NCI-H82 (cell line): ENCODE measurements at regions not wholly inside any gene's neighbourhood (a gene's known extent, or its start where the extent isn't known, plus 50 kb on each side); places are given as distances from the start of the nearest gene placed in this dataset.

ENCODE experiments used
- DNase-seq: peaks from one replicate; lab custom pipeline; 2025; lab: John Stamatoyannopoulos, UW

DNA sequence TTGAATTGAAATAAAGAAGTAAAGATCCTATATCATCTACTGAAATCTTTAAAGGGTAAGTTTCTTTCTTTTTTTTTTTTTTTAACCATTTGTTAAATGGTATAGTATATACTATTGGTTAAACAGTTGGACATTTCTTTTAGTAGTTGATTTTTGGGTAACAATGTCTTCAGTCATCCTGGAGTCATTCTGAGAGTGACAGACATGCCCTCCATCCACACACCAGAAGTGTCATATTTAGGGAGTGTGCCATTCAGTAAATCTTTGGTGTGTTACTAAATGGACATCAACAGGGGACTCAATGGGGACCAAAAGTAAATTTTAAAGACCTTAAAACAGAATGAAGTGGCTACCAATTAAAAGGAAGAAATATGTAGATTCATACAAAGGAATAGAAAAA is 50.8 kb upstream of the SLC39A10 start:
- DNase-seq, result no peak

DNA sequence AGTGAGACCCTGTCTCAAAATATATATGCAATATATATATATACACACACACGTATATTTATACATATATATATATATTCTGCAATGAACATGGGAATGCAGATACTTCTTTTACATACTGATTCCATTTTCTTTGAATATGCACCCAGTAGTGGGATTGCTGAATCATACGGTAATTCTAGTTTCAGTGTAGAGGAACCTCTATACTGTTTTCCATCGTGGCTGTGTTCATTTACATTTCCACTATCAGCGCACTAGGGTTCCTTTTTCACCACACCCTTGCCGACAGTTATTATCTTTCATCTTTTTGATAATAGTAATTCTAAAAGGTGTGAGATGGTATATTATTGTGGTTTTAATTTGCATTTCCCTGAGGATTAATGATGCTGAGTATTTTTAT is 52.3 kb upstream of the SLC39A10 start:
- DNase-seq, result no peak

DNA sequence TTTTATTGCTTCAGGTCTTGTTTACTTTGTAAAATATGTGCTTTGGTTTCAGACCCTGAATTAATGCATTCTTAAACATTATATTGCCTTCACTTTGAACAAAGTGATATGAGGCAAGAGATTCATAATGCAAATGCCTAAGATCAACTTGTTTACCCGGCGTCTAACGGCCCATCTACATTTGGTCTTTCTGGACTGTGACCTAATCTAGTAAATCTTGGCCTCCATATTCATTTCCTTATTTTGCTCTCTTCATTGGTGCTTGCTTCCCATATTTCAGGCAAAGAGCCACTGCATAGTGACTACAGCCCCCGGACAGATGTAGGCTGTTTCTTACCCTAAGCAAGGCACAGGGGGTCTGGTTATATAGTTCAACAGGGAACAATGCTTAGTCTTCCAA is 53.0 kb upstream of the SLC39A10 start:
- DNase-seq, result no peak

DNA sequence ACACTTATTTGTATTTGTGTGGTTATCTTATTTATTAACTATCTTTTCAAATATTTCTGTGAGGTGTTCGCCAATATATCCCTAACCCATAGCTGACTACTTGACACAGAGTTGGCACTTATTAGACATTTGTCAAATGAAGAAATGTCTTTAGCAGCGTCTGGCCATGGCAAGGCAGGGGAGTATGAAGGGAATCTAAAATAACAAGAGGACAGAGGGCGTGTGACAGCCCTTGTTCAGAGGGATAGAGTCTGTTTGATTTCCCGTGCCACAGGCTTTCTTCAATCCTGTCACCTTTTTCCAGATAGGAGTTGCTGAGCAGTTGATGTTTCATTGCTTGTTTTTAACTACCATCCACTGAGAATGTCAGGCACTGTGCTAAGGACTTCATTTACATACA is 53.6 kb upstream of the SLC39A10 start:
- DNase-seq, result no peak

DNA sequence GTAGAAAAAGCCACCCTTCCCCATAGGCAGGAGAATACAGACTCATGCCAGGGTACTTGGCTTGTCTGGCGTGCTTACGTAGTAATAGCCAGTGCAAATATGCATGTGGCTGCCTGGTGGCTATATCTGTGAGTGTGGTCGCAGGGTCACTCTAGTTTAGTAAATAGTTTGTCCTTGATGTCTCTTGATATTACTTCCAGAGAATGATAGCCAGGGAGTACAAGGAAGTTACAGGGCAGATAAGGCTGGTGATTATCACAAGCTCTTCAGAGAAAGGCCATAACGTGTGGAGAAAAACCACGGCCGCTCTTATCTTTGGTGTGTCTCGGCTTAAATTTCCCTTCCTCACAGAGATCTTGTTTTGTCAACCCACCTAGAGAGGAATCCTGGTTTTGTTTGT is 54.3 kb upstream of the SLC39A10 start:
- DNase-seq, result no peak

DNA sequence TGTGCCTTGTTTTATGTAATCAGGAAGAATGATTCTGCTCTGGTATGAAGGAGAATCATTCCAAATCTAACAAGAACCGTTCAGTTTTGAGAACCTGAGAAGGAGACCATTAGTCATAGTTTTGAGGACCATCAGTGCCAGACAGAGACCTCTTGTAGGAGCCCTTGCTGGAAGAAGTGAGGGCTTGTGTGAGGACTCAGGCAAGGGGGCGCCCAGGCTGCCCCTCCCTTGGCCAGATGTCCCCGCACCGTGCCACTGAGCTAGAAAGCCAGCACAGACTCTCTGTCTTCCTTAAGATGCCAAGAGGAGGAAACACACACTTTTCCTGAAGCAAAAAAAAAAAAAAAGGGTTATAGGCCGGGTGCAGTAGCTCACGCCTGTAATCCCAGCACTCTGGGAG is 55.7 kb upstream of the SLC39A10 start:
- no peak for DNase-seq

DNA sequence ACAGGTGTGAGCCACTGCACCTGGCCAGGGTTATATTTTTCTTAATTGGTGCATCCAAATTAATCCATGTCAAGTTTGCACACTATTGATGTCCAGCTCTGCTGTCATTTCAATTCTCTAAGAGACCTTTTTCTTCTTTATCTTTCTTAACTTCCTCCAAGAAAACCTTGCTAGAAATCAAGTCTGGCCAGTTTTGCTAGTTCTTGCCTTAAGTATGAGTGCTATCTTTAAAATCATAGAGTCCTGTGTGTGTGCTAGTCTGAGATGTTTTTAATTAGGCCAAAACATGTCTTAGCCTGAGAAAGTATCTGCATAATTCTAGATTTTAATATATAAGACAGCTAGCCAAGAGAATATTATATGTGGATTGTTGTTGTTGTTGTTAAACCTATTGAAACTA is 56.2 kb upstream of the SLC39A10 start:
- no peak for DNase-seq

DNA sequence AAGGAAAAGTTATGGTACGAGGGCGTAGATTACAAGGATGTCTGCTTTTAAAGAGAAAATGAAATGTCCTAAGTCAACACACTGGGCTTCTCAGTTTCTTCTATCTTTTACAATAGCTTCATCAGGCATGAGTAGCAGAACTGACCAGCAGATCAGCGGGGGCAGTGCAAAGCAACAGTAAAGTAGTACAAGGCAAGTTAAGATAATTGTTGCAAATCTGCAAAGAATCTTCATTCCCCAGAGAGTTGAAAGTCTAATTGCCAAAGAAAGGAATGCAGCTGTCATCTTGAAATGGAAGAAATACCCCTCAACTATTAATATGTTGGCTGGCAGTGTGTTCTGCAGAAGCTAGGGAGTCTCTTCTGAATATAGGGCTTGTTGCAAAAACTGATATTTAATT is 60.2 kb upstream of the SLC39A10 start:
- DNase-seq, result peak; percentile 22

DNA sequence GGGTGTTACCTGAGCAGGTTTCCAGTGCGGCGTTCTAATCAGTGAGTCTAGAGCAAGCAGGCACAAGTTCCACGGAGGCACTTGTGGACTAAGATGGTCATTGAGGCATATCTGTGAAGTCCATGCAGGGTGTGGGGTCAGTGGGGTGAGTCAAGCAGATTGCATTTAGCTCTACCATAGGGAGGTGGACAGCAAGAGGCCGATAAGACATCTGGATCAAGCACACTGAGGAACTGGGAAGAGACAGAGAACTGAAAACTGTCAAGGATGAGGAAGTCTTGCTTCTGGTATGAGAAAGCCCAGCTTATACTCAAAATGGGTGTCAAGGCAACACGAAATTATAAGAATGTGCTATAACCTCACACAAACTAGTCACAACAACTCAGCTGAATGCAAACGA is 61.2 kb upstream of the SLC39A10 start:
- DNase-seq, result no peak

DNA sequence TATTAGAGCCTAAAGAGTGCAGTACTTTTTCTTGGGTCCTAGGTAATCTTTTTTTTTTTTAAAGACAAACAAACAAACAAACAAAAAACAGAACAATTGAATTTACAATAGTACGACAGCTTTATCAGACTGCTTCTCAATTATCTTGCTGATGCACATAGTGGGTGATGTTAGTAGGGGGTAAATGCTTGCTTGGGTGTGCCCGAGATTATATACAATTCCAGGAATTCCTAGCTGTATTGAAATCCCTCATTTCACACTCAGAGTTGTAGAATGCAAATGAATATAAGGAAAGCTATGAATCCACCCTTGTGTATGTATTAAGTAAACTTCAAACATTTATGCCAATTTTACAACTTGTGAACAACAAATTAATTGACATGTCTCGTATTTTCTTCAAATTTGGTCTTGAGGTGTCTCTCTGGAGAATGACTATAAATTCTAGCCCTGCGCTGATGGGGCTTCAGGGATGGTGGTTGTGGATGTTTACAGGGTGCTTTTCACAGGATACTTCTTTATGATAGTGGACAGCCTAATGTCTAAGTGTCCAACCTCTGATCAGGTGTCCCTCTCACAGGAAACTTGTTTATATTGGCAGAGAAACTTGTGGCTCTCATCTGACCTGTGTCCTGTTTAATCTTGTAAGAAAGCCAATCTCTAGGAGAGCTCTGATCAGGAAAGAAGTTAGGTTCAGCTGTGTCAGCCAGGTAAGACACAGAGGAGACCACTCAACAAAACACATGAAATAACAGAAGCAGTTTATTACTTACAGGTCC is 61.9 kb upstream of the SLC39A10 start:
- DNase-seq, result no peak

DNA sequence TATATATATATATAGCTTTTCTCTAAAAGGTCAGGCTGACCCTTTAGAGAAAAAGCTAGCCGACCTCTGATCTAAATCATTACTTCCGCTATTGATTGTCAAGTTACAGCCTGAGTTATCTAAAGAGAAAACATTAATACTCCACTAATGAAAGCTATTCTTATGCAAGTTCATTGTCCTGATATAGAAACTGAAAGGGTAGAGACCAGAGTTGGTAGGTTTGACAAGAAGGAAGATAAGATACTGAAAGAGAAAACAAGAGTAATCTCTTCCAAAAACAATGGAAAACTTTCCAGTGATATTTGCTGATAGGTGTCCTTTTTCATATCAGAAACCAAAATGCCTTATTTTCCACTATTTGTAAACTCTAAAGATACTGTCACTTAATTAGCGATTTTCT is 62.8 kb upstream of the SLC39A10 start:
- no peak for DNase-seq

DNA sequence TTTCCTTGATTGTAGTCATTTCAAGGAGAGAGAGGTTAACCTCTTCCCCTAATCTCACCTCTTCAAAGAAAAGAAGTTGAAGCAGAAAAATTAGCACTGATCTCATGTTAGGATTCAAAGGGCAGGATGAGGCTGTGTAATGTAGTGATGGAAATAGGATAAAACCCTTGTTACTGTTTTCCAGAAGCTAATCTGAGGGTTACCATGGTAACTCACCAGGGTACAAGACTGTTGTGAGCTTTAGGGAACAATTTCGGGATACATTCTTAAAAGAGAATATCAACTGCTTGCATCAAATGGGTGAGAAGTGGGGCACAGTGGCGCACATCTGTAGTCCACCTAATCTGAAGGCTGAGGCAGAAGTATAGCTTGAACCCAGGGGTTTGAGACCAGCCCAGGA is 64.9 kb upstream of the SLC39A10 start:
- DNase-seq, result no peak

DNA sequence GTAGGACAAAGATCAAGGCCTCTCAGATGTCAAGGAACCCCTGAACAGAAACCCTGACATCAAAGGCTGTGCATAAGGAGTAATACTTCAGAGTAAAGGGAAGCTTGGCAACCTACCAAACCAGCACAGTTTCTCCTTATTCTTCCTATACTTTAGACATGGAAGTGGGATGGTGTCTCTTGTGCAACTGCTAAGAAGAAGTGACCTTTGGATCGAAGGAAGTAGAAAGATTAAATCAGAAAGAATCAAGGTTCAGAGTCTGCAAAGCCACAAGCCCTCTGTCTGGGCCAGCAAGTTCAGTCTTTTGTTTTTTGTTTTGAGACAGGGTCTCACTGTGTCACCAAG is 66.2 kb upstream of the SLC39A10 start:
- no peak for DNase-seq

DNA sequence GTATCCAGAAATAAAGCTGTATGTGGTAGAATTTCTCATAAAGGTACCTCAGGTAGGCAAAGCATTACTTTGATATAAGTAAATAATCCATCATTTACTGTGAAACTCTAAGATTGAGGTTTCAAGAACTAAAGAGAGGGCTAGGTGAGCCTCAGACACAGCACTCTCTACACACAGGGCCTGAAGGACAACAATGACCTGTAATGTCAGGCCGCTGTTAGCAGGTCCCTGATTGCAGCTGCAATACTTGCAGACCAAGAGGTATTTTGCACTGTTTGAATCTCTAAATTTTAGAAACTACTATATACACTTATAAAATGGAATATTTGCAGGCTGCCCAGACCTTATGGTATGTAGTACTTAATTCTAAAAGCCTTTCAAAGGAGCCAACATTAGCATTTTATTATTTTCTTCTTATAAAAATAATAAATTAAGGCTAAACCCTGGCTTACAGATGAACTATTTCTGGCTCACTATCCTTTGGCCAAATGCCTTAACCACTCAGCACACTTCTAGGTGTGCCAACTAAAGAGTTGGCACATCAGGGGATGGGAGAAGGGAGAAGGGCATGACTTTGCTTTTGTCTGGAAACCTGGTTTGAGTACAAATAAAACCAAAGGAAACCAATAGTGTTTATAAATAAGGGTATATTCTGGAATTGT is 66.7 kb upstream of the SLC39A10 start:
- DNase-seq, result no peak

DNA sequence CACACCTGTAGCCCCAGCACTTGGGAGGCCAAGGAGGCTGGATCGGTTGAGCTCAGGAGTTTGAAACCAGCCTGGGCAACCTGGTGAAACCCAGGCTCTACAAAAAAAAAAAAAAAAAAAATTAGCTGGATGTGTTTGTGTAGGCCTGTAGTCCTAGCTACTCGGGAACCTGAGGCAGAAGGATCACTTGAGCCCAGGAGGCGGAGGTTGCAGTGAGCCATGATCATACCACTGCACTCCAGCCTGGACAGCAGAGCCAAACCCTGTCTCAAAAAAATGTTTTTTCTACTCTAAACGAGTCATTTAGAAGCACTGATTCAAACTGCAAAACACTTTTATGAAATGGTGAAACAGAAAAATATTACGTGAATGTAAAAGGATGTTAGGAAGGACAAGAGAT is 69.1 kb upstream of the SLC39A10 start:
- DNase-seq, result no peak

DNA sequence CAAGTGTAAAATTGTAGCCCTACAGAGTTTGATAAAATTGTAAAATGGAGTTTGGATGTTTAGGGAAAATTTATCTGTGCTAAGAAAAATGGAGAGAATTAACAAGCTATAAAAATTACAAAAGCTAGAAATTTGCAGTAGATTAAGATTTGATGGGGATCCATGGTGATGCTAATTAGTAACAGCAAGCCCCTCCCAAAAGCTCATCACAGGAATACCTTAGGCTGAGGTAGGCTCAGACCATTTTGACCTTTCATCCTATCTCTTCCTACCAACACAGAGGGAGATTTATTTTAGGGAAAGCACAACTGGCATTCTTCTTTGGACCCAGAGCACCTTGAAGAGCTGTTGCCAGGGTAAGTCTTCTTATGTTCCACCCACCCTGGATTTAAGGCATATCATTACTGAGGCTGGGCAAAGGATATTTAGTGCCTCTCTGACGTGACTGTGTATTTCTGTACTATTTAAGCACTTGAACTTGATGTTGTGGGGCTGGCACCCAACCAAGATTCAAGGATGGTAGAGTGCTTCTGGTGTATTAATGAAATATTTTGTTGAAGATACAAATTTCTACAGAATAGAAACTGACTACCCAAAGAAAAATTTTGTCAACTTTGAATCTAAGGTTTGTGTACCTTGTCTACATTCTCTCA is 70.8 kb upstream of the SLC39A10 start:
- DNase-seq, result no peak

DNA sequence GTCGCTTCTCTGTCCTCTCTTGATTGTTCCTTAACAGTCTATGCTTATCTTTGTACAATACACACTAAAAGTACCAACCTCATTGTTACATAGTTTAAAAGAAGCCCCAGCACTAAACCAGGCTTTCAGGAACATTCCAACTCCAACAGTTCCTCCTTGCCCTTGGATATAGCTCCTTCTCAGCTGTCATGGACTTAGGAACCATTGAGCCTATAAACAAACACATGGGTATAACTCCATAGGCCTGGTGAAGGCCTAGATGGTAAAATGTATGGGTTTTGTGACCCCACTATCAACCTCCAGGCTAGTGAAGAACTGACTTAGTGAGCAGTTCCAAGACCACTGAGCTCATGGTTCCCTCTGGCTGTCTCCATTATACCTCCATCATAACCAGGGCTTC is 74.8 kb upstream of the SLC39A10 start:
- no peak for DNase-seq

DNA sequence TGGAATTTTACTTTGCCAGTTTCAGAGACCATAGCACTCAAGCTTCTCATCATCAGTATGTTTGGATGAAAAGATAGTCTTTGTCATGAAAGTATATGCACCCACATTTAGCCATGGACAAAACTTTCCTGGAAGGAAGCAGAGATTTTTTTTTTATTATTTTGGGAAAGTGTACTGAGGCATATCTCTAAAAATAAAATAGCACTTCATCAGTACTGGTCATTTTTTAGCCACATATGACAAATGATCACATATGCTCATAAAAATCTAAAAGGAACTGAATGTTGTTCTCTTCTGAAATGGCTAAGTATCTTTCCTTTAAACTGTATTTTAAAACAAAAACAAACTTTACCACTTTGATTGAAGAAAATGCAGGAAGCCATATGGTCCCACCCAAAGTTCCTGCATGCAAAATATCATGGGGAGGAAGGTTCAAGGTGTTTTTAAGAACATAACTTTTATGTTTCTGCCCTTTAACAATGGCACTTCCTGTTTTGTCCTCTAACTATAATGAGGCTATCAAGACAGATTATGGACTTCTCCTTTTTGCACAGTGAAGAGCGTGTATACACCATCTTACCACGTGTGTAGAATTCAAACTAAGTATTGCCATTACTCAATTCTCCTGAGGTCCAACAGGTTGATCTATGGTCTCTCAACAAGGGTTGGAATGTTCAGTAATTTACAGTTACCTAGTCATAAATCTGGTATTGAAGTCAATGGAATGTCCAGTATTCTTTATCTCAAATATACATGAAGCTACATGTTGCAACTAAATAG is 77.1 kb upstream of the SLC39A10 start:
- no peak for DNase-seq

DNA sequence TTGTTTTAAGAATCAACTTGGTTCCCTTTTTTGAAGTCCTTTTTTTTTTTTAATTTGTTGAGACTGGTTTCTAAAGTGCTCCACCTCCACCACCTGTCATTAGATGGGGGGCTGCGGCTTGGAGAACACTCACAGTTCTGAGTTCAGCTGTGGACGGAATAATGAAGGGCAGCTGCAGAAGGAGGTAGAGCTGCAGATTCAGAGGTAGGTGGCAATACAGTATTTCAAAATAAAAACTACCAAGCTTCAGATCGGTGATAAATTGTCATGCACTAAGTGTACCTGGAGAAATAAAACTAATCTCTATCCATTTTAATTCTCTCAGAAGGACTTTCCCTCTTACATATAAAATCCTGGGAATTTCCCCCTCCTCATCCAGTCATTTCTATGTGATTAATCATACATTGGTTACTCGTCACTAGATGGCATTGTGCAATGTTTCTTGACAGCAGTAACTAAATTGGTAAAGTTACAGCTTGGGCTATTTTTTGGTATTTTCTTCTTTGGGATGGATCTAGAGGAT is 81.1 kb upstream of the SLC39A10 start:
- no peak for DNase-seq

DNA sequence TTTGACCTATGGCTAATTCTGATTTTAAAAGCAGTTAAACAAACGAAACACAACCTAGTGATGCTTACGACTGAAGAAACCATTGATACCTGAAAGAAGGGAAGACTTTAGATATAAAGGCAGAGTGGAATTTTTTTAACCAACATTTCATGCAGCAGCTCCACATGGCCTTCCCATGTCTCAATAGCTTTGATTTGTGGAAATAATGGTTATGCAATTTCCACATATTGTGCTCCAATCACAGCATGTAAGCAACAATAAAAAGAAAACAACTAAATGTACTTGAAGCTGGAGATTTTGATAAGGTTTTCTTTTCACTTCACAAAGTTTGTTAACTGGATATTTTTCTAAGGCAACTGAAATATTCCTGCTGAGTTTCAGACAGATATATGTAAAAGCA is 82.0 kb upstream of the SLC39A10 start:
- DNase-seq, result no peak

DNA sequence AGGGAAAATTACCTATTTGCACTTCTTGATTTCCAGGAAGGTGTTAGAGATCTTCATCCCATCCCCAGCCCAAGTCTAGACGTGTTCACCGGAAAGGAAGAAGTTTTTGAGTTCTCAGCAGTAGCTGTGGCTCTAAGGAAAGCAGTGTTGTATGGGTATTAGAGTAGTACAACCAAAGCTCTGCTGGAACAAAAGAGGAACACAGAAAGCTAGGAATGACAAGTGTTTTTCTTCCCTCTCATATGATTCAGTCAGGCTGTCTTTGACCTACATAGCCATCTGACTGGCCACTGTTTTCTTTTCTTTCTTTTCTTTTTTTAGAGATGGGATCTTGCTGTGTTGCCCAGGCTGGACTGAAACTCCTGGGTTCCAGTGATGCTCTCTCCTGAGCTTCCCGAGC is 82.7 kb upstream of the SLC39A10 start:
- DNase-seq, result no peak

DNA sequence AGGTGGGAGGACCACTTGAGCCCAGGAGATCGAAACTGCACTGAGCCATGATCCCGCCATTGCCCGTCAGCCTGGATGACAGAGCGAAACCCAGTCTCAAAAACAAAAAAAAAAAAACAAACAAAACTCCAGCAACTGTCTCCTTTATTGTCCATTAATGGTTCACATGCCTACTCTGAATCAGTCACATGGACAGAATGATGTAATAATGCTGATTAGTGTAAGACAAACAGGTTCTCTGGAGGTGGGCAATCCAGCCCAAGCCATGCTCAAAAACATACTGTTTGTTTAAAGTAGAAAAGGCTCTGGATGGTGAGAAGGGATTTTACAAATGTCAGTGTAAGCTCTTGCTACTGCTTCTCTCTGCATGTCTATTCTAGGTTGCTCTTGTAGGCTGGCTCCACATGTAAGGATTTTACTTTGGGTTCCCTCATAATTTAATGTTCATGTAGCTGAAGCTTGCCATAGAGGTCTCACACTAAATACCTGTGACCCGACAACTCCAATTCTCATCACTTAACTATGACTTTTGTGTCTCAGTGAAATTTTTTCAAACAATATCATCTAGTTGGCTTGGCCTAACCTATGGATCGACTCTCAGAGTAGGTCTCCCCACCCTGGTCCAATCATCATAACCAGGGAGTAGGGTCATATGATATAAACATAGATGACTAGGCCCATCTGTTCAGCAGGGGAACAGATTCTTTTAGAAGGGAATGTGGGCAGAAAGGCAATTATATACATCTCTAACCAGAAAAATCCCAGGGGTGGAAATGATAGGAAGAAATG is 83.9 kb upstream of the SLC39A10 start:
- DNase-seq, result no peak
